ENCODE measurements at regions not wholly inside any gene's neighbourhood (a gene's known extent, or its start where the extent isn't known, plus 50 kb on each side); places are given as distances from the start of the nearest gene placed in this dataset.

DNA sequence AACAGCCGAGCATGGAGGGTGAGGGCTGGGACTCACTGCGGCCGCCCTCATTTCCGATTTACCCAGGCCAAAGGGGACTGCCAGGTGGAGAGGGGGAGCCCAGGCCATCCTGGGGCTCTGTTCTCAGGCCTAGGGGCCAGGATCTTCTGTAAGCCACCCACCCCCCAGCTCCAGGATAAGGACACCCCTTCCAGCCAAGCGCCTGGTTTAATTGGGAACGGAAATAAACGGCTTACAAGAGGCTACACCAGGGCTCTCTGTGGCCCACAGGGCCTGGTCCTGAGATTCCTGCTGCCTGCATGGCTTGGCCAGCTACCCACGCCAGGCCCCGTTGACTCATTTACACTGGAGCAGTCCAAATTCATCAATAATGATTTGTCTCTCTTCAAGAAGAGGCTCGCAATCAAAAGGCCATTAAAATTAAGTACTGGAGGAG, 68.1 kb upstream of the TOP1 start:
- no peak for TF ChIP-seq CTCF (IDR thresholded peaks at IDR 0.05; ENCODE audit: insufficient read depth, low read depth, low read length)
- TF ChIP-seq EZH2 (IDR thresholded peaks at IDR 0.05; ENCODE audit: insufficient read depth, low read length) = no peak
